Nephron progenitor cell (in vitro differentiated cells): ENCODE measurements at regions not wholly inside any gene's neighbourhood (a gene's known extent, or its start where the extent isn't known, plus 50 kb on each side); places are given as distances from the start of the nearest gene placed in this dataset.

Experiments used
- DNase-seq: peaks from one replicate; pipeline ENCODE4 v3.0.0; 2021
- H3K27ac Mint-ChIP-seq: 2 replicates; pipeline ENCODE4 v1.8.0; 2021; ENCODE audit warnings: mild to moderate bottlenecking, moderate library complexity, mixed read lengths
- H3K27me3 Mint-ChIP-seq: 2 replicates; pipeline ENCODE4 v1.8.0; 2021; ENCODE audit warnings: mild to moderate bottlenecking, low read depth, mixed read lengths; ENCODE audit not compliant: poor library complexity
- H3K36me3 Mint-ChIP-seq: 2 replicates; pipeline ENCODE4 v1.8.0; 2021; ENCODE audit warnings: low read depth, mixed read lengths
- H3K4me1 Mint-ChIP-seq: 2 replicates; pipeline ENCODE4 v1.8.0; 2021; ENCODE audit warnings: mixed read lengths
- H3K4me3 Mint-ChIP-seq: 2 replicates; pipeline ENCODE4 v1.8.0; 2021; ENCODE audit warnings: mild to moderate bottlenecking, moderate library complexity, mixed read lengths
- H3K9me3 Mint-ChIP-seq: 2 replicates; pipeline ENCODE4 v1.8.0; 2021; ENCODE audit warnings: mild to moderate bottlenecking, moderate library complexity, mixed read lengths
- TF ChIP-seq, protein P1 (sequence below): fragments of 200-600 bp; sonication (generic); IDR thresholded peaks from 2 replicates; pipeline ENCODE4 v1.5.0; 2021; ENCODE audit warnings: antibody characterized with exemption

DNA sequence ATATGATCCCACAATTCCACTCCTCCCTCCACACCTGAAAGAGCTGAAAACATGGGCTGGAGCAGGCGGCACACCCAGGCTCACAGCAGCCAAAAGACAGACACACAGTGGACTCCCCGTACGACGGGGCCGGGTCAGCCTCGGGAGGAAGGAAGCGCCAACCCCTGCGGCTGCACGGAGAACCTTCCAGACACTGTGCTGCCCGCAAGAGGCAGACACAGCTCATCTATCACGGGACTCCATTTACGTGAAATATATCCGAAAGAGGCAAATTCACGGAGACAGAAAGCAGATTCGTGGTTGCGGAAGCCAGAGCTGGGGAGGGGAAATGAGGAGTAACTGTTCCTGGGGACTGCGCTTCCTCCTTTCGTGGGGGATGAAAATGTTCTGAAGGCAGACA is 165.0 kb downstream of the BRD1 start:
- no peaks in the 10 kb centered on the region for H3K9me3 Mint-ChIP-seq
- H3K4me3 Mint-ChIP-seq: no peak overlapping the region
- H3K27me3 Mint-ChIP-seq: peaks cover 40% of the 10 kb centered on the region
- H3K27ac Mint-ChIP-seq: no peak overlapping the region
- no peaks in the 10 kb centered on the region for H3K36me3 Mint-ChIP-seq
- peaks cover 26% of the 10 kb centered on the region for H3K4me1 Mint-ChIP-seq
- DNase-seq: no peak
- TF ChIP-seq, protein P1, sequence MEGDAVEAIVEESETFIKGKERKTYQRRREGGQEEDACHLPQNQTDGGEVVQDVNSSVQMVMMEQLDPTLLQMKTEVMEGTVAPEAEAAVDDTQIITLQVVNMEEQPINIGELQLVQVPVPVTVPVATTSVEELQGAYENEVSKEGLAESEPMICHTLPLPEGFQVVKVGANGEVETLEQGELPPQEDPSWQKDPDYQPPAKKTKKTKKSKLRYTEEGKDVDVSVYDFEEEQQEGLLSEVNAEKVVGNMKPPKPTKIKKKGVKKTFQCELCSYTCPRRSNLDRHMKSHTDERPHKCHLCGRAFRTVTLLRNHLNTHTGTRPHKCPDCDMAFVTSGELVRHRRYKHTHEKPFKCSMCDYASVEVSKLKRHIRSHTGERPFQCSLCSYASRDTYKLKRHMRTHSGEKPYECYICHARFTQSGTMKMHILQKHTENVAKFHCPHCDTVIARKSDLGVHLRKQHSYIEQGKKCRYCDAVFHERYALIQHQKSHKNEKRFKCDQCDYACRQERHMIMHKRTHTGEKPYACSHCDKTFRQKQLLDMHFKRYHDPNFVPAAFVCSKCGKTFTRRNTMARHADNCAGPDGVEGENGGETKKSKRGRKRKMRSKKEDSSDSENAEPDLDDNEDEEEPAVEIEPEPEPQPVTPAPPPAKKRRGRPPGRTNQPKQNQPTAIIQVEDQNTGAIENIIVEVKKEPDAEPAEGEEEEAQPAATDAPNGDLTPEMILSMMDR: no peak

DNA sequence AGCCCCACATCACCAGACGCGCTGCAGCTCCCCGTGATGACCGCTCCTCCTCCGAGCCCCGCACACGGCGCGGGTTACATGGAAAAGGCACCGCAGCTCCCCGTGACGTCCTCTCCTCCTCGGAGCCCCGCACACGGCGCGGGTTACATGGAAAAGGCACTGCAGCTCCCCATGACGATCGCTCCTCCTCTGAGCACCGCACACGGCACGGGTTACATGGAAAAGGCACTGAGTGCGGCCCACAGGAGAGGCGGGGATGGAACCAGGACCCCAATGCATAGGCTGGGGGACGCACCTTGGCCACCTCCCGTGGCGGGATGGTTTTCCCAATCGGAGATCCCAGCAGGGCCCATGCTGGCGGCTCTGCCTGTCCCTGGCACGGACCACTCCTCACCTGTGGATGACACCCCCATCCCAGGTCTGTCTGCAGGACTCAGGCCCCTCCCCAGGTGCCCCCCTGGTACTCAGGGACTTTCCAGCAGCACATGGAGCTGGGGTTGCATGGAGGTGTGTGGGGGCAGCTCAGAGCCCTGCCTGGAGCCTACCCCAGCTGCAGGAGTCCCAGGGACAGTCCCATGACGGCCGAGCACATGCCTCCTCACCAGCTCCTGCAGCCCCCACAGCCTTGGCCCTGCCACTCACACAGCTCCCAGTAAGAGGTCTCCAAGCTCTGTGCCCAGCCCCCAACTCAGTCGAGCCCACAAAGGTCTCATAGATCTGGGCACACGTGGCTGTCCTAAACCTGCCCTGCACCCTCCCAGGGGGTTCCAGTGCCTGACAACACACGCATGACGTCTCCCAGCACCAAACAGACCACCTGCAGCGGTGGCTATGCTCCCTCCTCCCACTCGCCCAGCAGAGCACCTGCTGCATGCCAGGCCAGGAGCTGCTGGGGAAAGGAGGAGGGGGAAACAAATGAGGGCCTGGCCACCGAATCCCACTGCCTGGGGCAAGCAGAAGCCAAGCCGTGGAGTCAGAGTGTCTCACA is 166.6 kb downstream of the BRD1 start:
- TF ChIP-seq, protein P1: no peak
- Mint-ChIP-seq H3K27ac (no peak overlapping the region), H3K4me3 (no peak overlapping the region), H3K9me3 (no peaks in the 10 kb centered on the region), H3K27me3 (peaks cover 28% of the 10 kb centered on the region), H3K4me1 (peaks cover 29% of the 10 kb centered on the region), H3K36me3 (no peaks in the 10 kb centered on the region)
- DNase-seq: no peak

DNA sequence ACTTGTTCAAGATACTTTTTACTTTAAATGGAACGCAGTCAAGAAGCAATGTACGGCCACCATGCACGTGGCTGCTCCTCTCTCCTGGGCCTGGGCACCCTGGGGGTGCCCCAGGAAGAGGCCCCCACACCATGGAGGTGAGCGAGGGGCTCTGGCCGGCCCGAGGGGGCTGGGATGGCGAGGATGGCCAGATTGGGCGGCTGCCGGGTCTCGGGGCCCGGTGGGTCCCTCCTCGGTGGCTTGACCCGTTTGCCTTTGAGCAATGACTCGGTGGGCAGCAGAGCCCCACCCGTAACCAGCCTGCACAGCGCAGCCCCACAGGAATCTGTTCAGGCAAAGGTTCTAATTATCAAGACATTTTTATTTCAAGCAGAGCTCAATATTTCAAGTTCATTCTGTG is 167.4 kb downstream of the BRD1 start:
- Mint-ChIP-seq H3K27ac (no peak overlapping the region), H3K36me3 (no peaks in the 10 kb centered on the region), H3K4me3 (no peak overlapping the region), H3K4me1 (peaks cover 29% of the 10 kb centered on the region), H3K27me3 (peaks cover 22% of the 10 kb centered on the region), H3K9me3 (no peaks in the 10 kb centered on the region)
- TF ChIP-seq, protein P1: no peak
- no peak for DNase-seq

DNA sequence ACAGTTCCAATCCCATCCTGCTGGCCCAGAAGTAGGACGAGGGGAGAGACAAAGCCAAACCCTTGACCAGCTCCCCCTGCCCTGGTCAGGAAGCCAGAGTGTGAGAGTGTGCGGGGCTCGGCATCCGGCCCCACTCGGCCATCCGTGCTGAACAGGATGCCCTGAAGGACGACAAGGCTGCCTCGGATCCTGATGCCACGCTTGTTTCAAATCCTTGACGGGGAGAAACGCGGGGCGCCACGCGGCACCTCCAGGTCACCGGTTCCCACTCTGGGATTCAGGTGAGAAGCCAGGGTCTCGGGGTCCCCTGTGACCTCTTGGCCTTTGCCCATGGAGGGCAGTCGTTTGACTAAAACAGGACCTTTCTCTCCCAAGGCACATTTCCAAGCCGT is 167.8 kb downstream of the BRD1 start:
- peaks cover 24% of the 10 kb centered on the region for H3K27me3 Mint-ChIP-seq
- H3K27ac Mint-ChIP-seq: no peak overlapping the region
- H3K4me3 Mint-ChIP-seq: no peak overlapping the region
- no peaks in the 10 kb centered on the region for H3K36me3 Mint-ChIP-seq
- H3K4me1 Mint-ChIP-seq: peaks cover 26% of the 10 kb centered on the region
- H3K9me3 Mint-ChIP-seq: no peaks in the 10 kb centered on the region
- DNase-seq: no peak
- TF ChIP-seq, protein P1: no peak

DNA sequence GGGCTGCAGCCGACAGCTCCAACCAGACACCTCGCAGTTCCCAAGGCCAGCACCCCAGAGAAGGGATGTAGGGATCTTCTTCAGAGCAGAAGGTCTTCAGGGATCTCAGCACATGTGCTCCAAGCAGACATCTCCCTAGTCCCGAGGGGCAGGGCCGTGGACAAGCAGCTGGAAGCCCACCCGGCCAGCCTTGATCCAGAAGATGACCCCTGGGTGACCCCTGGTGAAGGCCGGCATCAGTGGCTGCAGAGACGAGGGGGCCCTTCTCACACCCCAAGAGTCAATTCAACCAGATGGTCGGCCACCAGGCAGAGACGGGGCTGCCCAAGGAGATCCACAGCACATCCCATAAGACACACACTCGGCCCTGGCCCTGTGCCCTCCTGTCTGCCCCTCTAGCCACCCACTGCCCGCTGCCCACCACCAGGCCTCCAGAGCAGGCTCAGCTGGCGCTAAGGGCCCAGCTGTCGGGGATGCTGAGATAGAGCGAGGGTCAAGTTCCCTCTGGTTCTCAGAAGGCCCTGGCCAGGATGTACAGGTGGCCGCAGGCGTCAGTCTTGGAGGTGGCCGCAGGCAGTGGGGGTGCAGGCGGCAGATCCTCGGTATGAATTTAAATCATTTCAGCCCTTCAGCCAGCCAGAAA is 168.3 kb downstream of the BRD1 start:
- DNase-seq: no peak
- Mint-ChIP-seq H3K36me3 (no peaks in the 10 kb centered on the region), H3K27me3 (peaks cover 27% of the 10 kb centered on the region)

More for the DNA sequence above, 168.3 kb downstream of the BRD1 start:
- Mint-ChIP-seq H3K9me3 (no peaks in the 10 kb centered on the region), H3K27ac (no peak overlapping the region), H3K4me3 (no peak overlapping the region), H3K4me1 (peaks cover 22% of the 10 kb centered on the region)
- TF ChIP-seq, protein P1: no peak
